A673 (cell line): ENCODE measurements at regions not wholly inside any gene's neighbourhood (a gene's known extent, or its start where the extent isn't known, plus 50 kb on each side); places are given as distances from the start of the nearest gene placed in this dataset.

Experiments used
- BruUV-seq: library from RNA; stranded (reverse); fragments of 400-500 nt; replicated peaks from 2 replicates; lab custom pipeline; 2021; lab: Mats Ljungman, UMichigan
- CTCF ChIA-PET: fragments of 300-600 bp; sonication (Branson Sonifier 250); formaldehyde crosslinking; loops from one replicate; lab custom pipeline; 2022; ENCODE audit warnings: antibody characterized with exemption; lab: Charles Lee
- POLR2A ChIA-PET: fragments of 300-600 bp; sonication (Branson Sonifier 250); formaldehyde crosslinking; loops from one replicate; lab custom pipeline; 2022; ENCODE audit warnings: antibody characterized with exemption; ENCODE audit not compliant: low non-redundant PET; lab: Charles Lee
- DNase-seq: peaks from one replicate; pipeline ENCODE4 v3.0.0-alpha.2; 2015; ENCODE audit warnings: low spot score
- H3K27ac ChIP-seq: fragments of 200-600 bp; sonication (generic); 2 replicates; pipeline ENCODE4 v1.5.1; 2016; ENCODE audit warnings: mixed run types, low read depth, mild to moderate bottlenecking, mixed read lengths, antibody characterized with exemption, low read length; ENCODE audit not compliant: poor library complexity, severe bottlenecking
- H3K27me3 ChIP-seq: fragments of 200-600 bp; sonication (generic); replicated peaks from 2 replicates; pipeline ENCODE4 v1.6.1; 2017; ENCODE audit warnings: mixed run types, low read depth, mild to moderate bottlenecking, mixed read lengths, antibody characterized with exemption, low read length; ENCODE audit not compliant: insufficient read depth, poor library complexity
- H3K36me3 ChIP-seq: fragments of 200-600 bp; sonication (generic); 2 replicates; pipeline ENCODE4 v1.6.1; 2016; ENCODE audit warnings: mixed run types, mild to moderate bottlenecking, mixed read lengths, antibody characterized with exemption, low read length; ENCODE audit not compliant: insufficient read depth, poor library complexity, severe bottlenecking
- H3K4me1 ChIP-seq: fragments of 200-600 bp; sonication (generic); 2 replicates; pipeline ENCODE4 v1.6.1; 2017; ENCODE audit warnings: mixed run types, mild to moderate bottlenecking, mixed read lengths, antibody characterized with exemption, low read length; ENCODE audit not compliant: insufficient read depth, poor library complexity, severe bottlenecking
- H3K4me3 ChIP-seq: fragments of 200-600 bp; sonication (generic); 2 replicates; pipeline ENCODE4 v1.5.1; 2016; ENCODE audit warnings: low read depth, mixed run types, mild to moderate bottlenecking, mixed read lengths, low read length; ENCODE audit not compliant: poor library complexity, severe bottlenecking
- H3K9me3 ChIP-seq: fragments of 200-600 bp; sonication (generic); 2 replicates; pipeline ENCODE4 v1.6.1; 2016; ENCODE audit warnings: mixed run types, low read depth, mild to moderate bottlenecking, mixed read lengths, antibody characterized with exemption, low read length; ENCODE audit not compliant: poor library complexity, severe bottlenecking
- EZH2 ChIP-seq: fragments of 200-600 bp; sonication (generic); IDR thresholded peaks from 2 replicates; pipeline ENCODE4 v1.6.1; 2017; ENCODE audit warnings: borderline replicate concordance, low read depth, mild to moderate bottlenecking, mixed read lengths, antibody characterized with exemption, low read length; ENCODE audit not compliant: poor library complexity, severe bottlenecking
- intact Hi-C: fragments of 100-400 bp; cut with micrococcal nuclease; formaldehyde crosslinking; loops from one replicate; pipeline ENCODE4 v1.10.0; 2022; ENCODE audit not compliant: unreplicated experiment
- TF ChIP-seq, protein P1 (sequence below): fragments of 300-800, 200-600 bp; sonication (generic); conservative IDR thresholded peaks from 2 replicates; pipeline ENCODE4 v1.5.1; 2017; ENCODE audit warnings: low read depth, mild to moderate bottlenecking, antibody characterized with exemption, low read length, moderate library complexity, mixed read lengths

GRCh38 chr15:35974052-35974451 lies 428.1 kb upstream of the DPH6 start:
- H3K27ac ChIP-seq = no peak overlapping the region
- no peak for DNase-seq
- TF ChIP-seq, protein P1, sequence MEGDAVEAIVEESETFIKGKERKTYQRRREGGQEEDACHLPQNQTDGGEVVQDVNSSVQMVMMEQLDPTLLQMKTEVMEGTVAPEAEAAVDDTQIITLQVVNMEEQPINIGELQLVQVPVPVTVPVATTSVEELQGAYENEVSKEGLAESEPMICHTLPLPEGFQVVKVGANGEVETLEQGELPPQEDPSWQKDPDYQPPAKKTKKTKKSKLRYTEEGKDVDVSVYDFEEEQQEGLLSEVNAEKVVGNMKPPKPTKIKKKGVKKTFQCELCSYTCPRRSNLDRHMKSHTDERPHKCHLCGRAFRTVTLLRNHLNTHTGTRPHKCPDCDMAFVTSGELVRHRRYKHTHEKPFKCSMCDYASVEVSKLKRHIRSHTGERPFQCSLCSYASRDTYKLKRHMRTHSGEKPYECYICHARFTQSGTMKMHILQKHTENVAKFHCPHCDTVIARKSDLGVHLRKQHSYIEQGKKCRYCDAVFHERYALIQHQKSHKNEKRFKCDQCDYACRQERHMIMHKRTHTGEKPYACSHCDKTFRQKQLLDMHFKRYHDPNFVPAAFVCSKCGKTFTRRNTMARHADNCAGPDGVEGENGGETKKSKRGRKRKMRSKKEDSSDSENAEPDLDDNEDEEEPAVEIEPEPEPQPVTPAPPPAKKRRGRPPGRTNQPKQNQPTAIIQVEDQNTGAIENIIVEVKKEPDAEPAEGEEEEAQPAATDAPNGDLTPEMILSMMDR = no peak
- TF ChIP-seq EZH2 = no peak
- BruUV-seq = no TSS peak
- ChIA-PET CTCF (no interaction called here), POLR2A (no interaction called here)
- H3K36me3 ChIP-seq = no peaks in the 10 kb centered on the region
- intact Hi-C loops = no loop called here
- no peak overlapping the region for H3K4me3 ChIP-seq
- H3K27me3 ChIP-seq = no peaks in the 10 kb centered on the region
- H3K9me3 ChIP-seq = no peaks in the 10 kb centered on the region
- no peaks in the 10 kb centered on the region for H3K4me1 ChIP-seq

DNA sequence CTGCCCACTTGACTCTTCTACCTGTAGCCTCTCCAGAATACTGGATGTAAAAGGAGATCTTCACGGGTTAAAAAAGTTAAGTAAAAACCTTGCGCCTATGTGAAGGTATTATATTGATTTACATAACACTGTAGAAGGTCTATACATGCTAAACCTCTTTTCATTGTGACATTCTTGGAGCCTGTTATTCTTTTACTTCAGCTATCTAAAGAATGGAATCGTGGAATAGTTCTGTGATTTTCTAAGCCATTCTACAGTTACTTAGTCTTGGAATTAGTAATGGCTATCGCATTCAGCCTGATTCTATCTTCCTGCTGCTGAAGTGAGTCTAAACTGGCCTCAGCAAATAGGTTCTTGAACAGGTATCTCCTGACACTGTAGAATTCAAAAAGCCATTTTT lies 430.0 kb upstream of the DPH6 start:
- POLR2A ChIA-PET = no interaction called here
- CTCF ChIA-PET = no interaction called here
- no TSS peak for BruUV-seq
- Histone ChIP-seq H3K27me3 (no peaks in the 10 kb centered on the region), H3K4me3 (no peak overlapping the region), H3K27ac (no peak overlapping the region), H3K9me3 (no peaks in the 10 kb centered on the region), H3K4me1 (no peaks in the 10 kb centered on the region), H3K36me3 (no peaks in the 10 kb centered on the region)
- intact Hi-C loops = no loop called here
- TF ChIP-seq, protein P1 = no peak
- no peak for TF ChIP-seq EZH2
- DNase-seq = no peak

- Histone ChIP-seq H3K27me3 (no peaks in the 10 kb centered on the region), H3K4me3 (no peak overlapping the region), H3K36me3 (no peaks in the 10 kb centered on the region), H3K27ac (no peak overlapping the region), H3K9me3 (no peaks in the 10 kb centered on the region), H3K4me1 (no peaks in the 10 kb centered on the region)
- DNase-seq = no peak
- TF ChIP-seq, protein P1 = no peak
- no peak for TF ChIP-seq EZH2
- POLR2A ChIA-PET = no interaction called here
- CTCF ChIA-PET = no interaction called here
- no TSS peak for BruUV-seq
- intact Hi-C loops = no loop called here
These were observed 433.6 kb upstream of the DPH6 start for GRCh38 chr15:35979608-35980007.
